HG02970 (cell line): ENCODE measurements at regions not wholly inside any gene's neighbourhood (a gene's known extent, or its start where the extent isn't known, plus 50 kb on each side); places are given as distances from the start of the nearest gene placed in this dataset.

Source experiments
- ATAC-seq: cut with Tn5 transposase; IDR thresholded peaks from one replicate; pipeline ENCODE4 v1.9.1; 2021; ENCODE audit warnings: mild to moderate bottlenecking, moderate library complexity, moderate number of reproducible peaks; ENCODE audit not compliant: unreplicated experiment, low FRiP score

DNA sequence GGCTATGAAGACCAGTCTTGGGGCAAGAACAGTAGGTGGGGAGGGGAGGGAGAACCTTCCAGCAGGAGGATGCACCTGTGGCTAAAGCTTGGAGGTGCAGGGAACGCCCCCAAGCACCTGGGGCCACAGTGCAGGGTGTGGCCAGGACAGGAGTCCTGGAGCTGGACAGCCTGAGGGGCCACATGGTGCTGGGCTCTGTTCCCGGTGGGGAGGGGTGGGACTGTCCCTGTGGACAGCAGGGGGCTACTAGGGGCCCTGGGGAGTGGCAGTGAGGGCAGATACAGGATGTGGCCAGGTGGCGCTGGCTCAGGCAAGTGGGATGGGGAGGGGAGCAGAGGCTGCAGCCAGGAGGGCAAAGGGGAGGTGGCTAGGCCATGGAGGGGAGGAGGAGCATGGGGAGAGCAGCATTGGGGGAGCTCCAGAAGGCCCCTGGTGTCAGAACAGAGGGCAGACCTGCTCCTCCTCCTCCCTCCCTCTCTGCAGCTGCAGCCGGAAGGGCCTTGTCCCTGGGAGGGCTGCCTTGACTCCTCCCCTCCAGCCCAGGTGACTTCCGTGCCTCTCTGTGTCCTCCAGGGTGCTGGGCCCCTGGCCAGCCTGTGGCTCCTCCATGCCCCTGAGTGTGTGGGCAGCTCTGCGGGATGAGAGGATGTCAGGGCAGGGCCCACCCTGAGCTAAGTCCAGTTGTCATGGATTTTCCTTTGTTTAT is 68.4 kb upstream of the DLK1 start:
- no peak for ATAC-seq

GRCh38 chr14:100659345-100660001 is 67.2 kb upstream of the DLK1 start:
- ATAC-seq: no peak

DNA sequence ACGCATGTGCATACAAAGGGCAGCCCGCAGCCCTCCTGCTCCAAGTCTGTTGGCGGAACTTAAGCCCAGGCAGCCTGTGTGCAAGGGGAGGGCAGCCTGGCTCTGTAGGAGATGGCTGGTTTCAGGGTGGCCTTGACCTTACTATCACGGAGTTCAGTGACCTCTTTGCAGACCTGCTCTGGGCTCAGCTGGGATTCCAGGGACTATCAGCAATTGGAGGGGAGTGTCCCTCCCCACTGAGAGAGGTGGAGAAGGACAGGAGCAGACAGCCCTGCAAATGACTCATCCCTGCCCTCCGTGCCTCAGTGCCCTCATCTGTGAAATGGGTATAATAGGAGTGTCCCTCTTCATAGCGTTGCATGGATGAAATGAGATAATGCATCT is 66.2 kb upstream of the DLK1 start:
- no peak for ATAC-seq

DNA sequence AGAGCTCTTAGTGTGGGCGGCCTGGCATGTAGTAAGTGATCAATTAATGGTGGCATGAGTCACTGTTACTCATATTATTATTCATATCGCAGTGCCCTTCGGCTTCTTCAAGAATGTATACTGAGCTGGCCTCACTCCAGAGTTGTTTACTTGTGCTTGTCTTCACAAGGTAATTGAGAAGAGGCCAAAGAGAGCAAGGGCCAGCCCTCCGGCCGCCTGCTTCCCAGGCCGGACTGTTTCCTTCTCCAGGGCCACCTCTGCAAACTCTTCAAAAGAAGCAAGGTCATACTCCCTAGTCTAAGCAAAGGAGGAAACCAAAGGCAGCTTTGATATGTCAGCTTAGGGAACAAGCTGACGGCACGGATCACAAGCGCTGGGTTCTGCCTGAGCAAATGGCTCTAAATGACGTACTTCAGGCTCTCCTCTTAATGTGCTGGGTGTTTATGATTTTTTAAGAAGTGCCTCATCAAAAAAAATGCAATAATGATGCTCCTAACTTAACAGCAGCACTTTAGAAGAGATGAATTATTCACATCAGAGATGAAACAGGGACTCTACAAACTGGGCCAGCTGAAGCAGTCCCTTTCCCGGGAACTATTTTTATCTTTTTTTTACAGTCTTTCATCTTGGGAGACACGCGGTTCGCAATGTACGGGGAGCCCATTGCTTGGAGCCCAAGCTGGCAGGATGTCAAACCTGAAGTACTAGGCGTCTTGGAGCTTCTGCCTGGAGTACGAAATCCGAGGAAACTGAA is 65.6 kb upstream of the DLK1 start:
- no peak for ATAC-seq

DNA sequence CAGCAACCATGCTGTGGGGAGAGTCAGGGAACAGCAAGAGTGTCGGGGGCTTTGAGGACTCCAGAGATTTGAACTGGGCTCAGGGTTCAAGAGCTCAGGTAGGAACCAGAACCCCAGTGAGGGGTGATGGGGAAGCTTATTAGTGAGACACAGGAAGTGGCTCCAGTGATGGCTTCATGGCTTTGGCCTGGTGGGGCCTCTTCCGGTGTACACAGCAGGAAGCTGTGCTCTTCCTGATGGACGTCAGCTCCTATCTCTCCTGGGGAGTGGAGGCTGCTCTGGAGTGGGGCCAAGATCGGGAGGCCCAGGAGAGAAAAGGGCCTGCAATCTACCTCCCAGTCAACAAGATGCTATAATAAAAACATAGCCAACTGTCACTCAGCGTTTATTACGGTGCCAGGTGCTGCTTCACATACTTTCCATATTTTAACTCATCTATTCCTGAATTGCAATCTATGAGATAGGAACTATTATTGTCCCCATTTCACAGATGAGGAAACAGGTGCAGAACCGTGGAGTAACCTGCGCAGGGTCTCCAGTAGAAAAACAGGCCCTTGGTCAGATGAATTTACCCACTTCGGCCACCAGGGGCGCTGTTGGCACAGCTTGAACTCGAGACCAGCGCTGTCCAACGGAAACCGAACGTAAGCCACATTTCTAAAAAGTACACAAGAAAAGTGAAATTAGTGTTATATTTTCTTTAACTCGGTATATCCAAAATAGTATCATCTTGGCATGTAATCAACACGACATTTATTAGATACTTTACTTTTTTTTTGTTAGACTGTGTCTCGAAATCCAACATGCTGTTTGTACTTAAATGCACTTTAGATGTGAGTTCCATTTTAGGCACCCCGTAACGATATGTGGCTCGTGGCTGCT is 63.6 kb upstream of the DLK1 start:
- ATAC-seq: no peak

DNA sequence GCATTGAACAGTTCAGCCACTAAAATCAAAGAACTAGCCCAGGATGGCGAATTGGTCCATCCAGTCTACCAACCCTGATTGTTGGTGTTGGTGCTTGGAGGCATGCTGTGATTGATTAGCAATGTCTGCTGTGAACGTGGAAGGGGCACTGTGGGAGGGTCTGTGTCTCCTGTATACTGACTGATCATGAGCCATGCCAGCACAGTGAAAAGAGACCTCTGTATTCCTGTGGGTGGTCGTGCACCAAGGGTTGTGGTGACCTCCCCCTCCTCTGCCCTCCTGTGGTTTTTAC is 63.0 kb upstream of the DLK1 start:
- no peak for ATAC-seq

GRCh38 chr14:100664231-100664630 is 62.5 kb upstream of the DLK1 start:
- ATAC-seq: no peak

DNA sequence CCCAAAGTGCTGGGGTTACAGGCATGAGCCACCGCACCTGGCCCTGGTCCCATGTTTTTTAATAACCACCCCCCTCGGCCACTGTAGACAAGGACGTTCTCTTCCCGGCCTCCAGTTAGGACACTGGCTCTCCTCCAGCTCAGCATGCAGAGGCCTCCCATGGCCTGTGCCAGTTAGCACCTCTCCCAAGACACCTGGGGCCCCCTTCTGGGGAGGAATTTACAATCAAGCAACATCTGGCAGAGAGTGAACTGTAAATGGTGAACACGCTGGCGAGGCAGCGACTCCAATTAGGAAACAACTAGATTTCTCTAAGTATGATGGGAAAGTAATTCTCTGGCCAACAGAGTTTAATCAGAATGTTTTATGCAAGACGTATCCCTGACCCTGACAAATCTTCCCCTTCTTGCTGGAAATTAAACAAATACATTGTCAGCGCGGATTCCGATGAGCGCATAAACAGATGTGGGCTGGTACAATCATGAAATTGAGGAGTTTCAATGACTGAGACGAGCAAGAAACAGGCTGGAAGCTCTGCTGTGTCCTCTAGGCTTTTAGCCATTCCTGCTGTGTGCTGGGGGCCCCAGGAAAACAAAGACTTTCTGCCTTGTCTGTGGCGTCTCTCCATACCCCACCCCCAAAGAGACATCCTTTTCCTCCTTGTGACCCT is 61.7 kb upstream of the DLK1 start:
- no peak for ATAC-seq

- no peak for ATAC-seq
Observed at GRCh38 chr14:100665511-100666032, 61.1 kb upstream of the DLK1 start.

GRCh38 chr14:100666403-100666802 is 60.3 kb upstream of the DLK1 start:
- no peak for ATAC-seq

DNA sequence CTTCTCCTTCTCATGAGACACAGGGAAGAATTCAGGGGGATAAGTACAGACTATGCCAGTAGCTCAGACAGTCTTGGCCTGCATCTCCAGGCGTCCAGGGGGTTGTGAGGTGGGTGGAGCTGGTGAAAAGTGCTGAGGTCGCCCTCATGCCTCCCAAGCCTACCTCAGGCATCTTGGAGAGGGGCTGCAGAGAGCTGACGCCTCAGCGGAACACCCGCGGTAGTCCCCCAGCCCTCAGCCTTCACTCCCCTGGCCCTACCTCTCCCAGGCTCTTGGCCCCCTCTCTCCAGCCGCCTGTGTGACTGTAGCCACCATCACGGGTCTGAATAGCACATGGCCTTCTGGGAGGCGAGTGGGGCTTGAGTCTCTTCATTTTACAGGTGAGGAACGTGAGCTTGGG is 59.8 kb upstream of the DLK1 start:
- no peak for ATAC-seq

- ATAC-seq: no peak
Observed at GRCh38 chr14:100667656-100668055, 59.0 kb upstream of the DLK1 start.

- no peak for ATAC-seq
Observed at GRCh38 chr14:100668352-100668751, 58.3 kb upstream of the DLK1 start.

GRCh38 chr14:100669011-100669412 is 57.7 kb upstream of the DLK1 start:
- no peak for ATAC-seq

DNA sequence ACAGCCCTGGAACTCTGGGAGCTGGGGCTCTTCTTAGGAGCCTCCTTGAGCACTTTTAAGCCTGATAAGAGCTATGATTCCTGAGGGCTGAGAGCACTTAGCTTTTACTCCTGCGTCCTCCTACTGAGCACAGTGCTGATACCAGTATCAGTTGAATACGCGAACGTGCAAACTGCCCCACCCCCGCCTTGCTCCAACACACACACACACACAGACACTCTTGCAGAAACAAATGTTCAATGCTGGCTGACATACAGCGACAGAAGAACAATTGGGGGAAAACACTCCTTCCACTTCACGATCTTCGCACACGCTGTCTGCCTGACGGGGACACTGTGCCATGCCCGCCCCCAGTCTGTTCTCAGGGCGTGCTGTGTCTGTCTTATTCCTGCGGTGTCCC is 57.2 kb upstream of the DLK1 start:
- no peak for ATAC-seq

DNA sequence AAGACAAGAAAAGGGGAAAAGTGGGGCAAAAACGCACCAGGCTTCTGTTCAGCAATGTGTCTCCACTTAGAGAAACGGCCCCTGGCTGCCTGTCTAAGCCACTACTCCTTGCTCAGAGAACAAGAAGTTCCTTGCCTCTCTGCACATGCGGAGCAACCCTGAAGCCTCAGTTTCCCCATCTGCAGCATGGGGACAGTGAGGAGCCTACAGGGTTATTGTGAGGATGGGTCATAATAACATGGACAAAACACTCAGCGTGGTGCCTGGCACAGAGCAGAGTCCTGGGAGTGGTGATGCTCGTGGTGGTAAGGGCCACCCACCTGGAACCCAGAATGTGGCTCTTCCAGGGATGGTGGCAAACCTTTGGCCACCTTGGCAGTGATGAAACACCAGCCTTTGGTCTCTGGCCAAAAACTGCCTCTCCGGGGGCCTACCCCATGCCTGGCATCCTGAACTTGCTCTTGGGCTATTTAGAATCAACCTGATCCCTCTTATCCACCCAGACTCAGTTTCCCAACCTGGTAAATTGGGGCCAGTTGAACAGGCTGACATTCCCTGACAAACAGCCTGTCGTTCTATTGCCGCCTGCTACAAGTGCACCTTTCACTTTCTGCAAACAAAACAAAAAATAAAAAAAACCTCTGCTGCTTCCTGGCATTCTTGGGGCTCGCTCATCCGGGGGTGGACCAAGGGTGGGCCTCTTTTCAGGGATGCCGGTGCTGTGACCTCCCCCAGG is 56.5 kb upstream of the DLK1 start:
- ATAC-seq: no peak

GRCh38 chr14:100670753-100671049 is 56.0 kb upstream of the DLK1 start:
- no peak for ATAC-seq

- no peak for ATAC-seq
Observed at GRCh38 chr14:100671386-100671901, 55.2 kb upstream of the DLK1 start.

DNA sequence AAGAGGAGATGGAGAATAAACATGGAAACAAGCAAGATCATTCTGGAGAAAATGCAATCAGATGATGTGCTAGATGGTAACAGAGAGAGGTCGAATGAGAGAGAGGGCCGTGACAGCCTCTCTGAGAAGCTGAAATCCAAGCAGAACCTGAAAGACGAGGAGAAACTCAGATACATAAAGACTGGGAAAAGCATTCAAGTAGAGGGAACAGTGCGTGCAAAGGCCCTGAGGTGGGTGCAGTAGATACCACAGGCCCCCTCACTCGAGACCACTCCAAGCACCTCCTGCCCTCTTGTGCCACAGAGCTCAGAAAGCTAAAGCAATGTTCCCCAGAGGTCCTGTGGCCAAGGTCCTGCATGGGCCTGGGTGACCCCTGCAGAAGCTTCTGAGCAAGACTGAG is 54.8 kb upstream of the DLK1 start:
- ATAC-seq: no peak
